A673 (cell line): ENCODE measurements at regions not wholly inside any gene's neighbourhood (a gene's known extent, or its start where the extent isn't known, plus 50 kb on each side); places are given as distances from the start of the nearest gene placed in this dataset.

ENCODE experiments used
- BruUV-seq: library from RNA; stranded (reverse); fragments of 400-500 nt; replicated peaks from 2 replicates; lab custom pipeline; 2021; lab: Mats Ljungman, UMichigan
- CTCF ChIA-PET: fragments of 300-600 bp; sonication (Branson Sonifier 250); formaldehyde crosslinking; loops from one replicate; lab custom pipeline; 2022; ENCODE audit warnings: antibody characterized with exemption; lab: Charles Lee
- POLR2A ChIA-PET: fragments of 300-600 bp; sonication (Branson Sonifier 250); formaldehyde crosslinking; loops from one replicate; lab custom pipeline; 2022; ENCODE audit warnings: antibody characterized with exemption; ENCODE audit not compliant: low non-redundant PET; lab: Charles Lee
- DNase-seq: peaks from one replicate; pipeline ENCODE4 v3.0.0-alpha.2; 2015; ENCODE audit warnings: low spot score
- H3K27ac ChIP-seq: fragments of 200-600 bp; sonication (generic); 2 replicates; pipeline ENCODE4 v1.5.1; 2016; ENCODE audit warnings: mixed run types, low read depth, mild to moderate bottlenecking, mixed read lengths, antibody characterized with exemption, low read length; ENCODE audit not compliant: poor library complexity, severe bottlenecking
- H3K27me3 ChIP-seq: fragments of 200-600 bp; sonication (generic); replicated peaks from 2 replicates; pipeline ENCODE4 v1.6.1; 2017; ENCODE audit warnings: mixed run types, low read depth, mild to moderate bottlenecking, mixed read lengths, antibody characterized with exemption, low read length; ENCODE audit not compliant: insufficient read depth, poor library complexity
- H3K36me3 ChIP-seq: fragments of 200-600 bp; sonication (generic); 2 replicates; pipeline ENCODE4 v1.6.1; 2016; ENCODE audit warnings: mixed run types, mild to moderate bottlenecking, mixed read lengths, antibody characterized with exemption, low read length; ENCODE audit not compliant: insufficient read depth, poor library complexity, severe bottlenecking
- H3K4me1 ChIP-seq: fragments of 200-600 bp; sonication (generic); 2 replicates; pipeline ENCODE4 v1.6.1; 2017; ENCODE audit warnings: mixed run types, mild to moderate bottlenecking, mixed read lengths, antibody characterized with exemption, low read length; ENCODE audit not compliant: insufficient read depth, poor library complexity, severe bottlenecking
- H3K4me3 ChIP-seq: fragments of 200-600 bp; sonication (generic); 2 replicates; pipeline ENCODE4 v1.5.1; 2016; ENCODE audit warnings: low read depth, mixed run types, mild to moderate bottlenecking, mixed read lengths, low read length; ENCODE audit not compliant: poor library complexity, severe bottlenecking
- H3K9me3 ChIP-seq: fragments of 200-600 bp; sonication (generic); 2 replicates; pipeline ENCODE4 v1.6.1; 2016; ENCODE audit warnings: mixed run types, low read depth, mild to moderate bottlenecking, mixed read lengths, antibody characterized with exemption, low read length; ENCODE audit not compliant: poor library complexity, severe bottlenecking
- EZH2 ChIP-seq: fragments of 200-600 bp; sonication (generic); IDR thresholded peaks from 2 replicates; pipeline ENCODE4 v1.6.1; 2017; ENCODE audit warnings: borderline replicate concordance, low read depth, mild to moderate bottlenecking, mixed read lengths, antibody characterized with exemption, low read length; ENCODE audit not compliant: poor library complexity, severe bottlenecking
- intact Hi-C: fragments of 100-400 bp; cut with micrococcal nuclease; formaldehyde crosslinking; loops from one replicate; pipeline ENCODE4 v1.10.0; 2022; ENCODE audit not compliant: unreplicated experiment
- TF ChIP-seq, protein P1 (sequence below): fragments of 300-800, 200-600 bp; sonication (generic); conservative IDR thresholded peaks from 2 replicates; pipeline ENCODE4 v1.5.1; 2017; ENCODE audit warnings: low read depth, mild to moderate bottlenecking, antibody characterized with exemption, low read length, moderate library complexity, mixed read lengths

DNA sequence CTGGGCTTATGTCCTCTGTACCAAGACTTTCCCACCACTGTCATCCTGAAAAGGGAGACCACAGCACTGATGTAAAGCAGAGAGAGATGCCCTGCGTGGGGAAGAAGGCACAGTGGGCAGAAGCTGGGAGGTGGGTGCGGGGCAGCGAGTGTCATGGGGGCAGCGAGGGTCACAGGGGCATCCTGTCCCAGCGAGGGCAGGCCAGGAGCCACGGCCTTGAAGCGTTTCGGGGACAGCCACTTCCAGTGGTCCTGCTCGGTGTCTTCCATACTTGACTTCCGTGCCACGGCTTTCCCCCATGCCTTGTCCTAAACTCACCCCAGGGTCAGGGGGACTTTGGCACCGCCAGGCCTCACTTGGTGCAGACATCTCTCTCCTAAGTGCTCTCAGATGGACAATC, 1121.3 kb downstream of the TBC1D22A start:
- DNase-seq: no peak

DNA sequence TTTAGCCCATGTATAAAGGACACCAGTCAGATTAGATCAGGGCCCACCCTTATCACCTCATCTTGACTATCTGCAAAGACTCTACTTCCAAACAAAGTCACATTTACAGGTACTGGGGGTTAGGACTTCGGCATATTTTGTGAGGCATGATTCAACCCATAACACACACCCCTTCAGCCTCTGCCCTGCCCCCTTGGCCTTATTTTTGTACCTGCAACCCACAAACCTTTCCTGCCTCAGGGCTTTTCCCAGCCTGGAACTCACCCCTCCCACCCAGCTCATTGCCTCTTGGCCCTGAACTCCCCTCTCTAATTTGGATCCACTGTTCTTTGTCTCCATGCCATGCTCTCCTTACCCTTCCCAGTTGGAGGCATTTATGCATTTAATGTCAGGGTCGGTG, 1116.9 kb downstream of the TBC1D22A start:
- no peaks in the 10 kb centered on the region for H3K36me3 ChIP-seq
- no peak overlapping the region for H3K27ac ChIP-seq
- no peak for TF ChIP-seq EZH2
- TF ChIP-seq, protein P1, sequence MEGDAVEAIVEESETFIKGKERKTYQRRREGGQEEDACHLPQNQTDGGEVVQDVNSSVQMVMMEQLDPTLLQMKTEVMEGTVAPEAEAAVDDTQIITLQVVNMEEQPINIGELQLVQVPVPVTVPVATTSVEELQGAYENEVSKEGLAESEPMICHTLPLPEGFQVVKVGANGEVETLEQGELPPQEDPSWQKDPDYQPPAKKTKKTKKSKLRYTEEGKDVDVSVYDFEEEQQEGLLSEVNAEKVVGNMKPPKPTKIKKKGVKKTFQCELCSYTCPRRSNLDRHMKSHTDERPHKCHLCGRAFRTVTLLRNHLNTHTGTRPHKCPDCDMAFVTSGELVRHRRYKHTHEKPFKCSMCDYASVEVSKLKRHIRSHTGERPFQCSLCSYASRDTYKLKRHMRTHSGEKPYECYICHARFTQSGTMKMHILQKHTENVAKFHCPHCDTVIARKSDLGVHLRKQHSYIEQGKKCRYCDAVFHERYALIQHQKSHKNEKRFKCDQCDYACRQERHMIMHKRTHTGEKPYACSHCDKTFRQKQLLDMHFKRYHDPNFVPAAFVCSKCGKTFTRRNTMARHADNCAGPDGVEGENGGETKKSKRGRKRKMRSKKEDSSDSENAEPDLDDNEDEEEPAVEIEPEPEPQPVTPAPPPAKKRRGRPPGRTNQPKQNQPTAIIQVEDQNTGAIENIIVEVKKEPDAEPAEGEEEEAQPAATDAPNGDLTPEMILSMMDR: no peak
- no peaks in the 10 kb centered on the region for H3K4me1 ChIP-seq
- peaks cover 16% of the 10 kb centered on the region for H3K27me3 ChIP-seq
- CTCF ChIA-PET: no interaction called here
- H3K9me3 ChIP-seq: no peaks in the 10 kb centered on the region
- no peak for DNase-seq
- POLR2A ChIA-PET: no interaction called here
- intact Hi-C loops: no loop called here
- no TSS peak for BruUV-seq
- H3K4me3 ChIP-seq: no peak overlapping the region

More for the DNA sequence above, 1121.3 kb downstream of the TBC1D22A start:
- no TSS peak for BruUV-seq
- H3K9me3 ChIP-seq: no peaks in the 10 kb centered on the region
- TF ChIP-seq EZH2: no peak
- TF ChIP-seq, protein P1: no peak
- intact Hi-C loops: no loop called here
- POLR2A ChIA-PET: interaction anchor here (0.6 kb wide), 1 partner anchor 46 kb away, joined by 3 read pairs; no protein-coding TSS in a partner anchor
- H3K27me3 ChIP-seq: no peaks in the 10 kb centered on the region
- H3K36me3 ChIP-seq: no peaks in the 10 kb centered on the region
- no peak overlapping the region for H3K27ac ChIP-seq
- no peak overlapping the region for H3K4me3 ChIP-seq
- H3K4me1 ChIP-seq: no peaks in the 10 kb centered on the region
- CTCF ChIA-PET: no interaction called here

DNA sequence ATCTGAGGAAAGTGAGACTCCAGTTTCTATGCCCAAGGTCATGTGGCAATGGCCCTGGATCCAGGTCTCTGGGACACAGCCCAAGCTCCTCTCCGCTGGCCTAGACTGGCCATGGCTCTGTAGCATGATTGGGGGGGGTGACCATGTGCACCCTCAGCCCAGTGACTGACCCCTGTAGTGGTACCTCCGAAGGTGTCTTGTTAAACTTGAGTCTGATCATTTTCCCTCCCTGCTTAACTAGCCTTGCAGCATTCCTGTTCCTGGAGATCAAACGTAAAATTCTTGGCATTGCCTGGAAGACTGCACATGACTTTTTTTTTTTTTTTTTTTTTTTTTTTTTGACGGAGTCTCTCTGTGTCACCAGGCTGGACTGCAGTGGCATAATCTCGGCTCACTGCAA, 1116.0 kb downstream of the TBC1D22A start:
- POLR2A ChIA-PET: no interaction called here
- Histone ChIP-seq H3K27ac (no peak overlapping the region), H3K36me3 (no peaks in the 10 kb centered on the region), H3K4me3 (no peak overlapping the region), H3K4me1 (no peaks in the 10 kb centered on the region), H3K9me3 (no peaks in the 10 kb centered on the region), H3K27me3 (peaks cover 24% of the 10 kb centered on the region)
- CTCF ChIA-PET: no interaction called here
- intact Hi-C loops: no loop called here
- BruUV-seq: no TSS peak
- DNase-seq: no peak
- no peak for TF ChIP-seq EZH2
- TF ChIP-seq, protein P1: no peak
